ENCODE measurements at regions not wholly inside any gene's neighbourhood (a gene's known extent, or its start where the extent isn't known, plus 50 kb on each side); places are given as distances from the start of the nearest gene placed in this dataset.

DNA sequence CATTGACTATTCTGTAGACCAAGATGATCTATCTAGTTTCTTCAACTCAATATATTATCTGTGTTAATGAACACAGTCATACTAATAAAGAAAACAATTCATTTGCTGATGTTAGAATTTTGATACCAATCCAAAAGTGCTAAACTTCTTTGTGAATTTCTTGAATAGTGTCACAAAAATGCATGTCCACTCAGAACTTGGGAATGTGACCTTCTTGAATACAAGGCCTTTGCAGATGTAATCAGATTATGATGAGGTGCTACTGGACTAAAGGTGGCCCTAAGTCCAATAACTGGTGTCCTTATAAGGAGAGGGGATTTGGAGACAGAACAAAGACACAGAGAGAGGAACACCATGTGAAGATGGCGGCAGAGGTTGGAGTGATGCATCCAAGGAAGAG is 305.8 kb upstream of the ZP4 start:
- CTCF ChIA-PET, result no interaction called here
- H3K4me3 ChIP-seq, result no peak overlapping the region
- ATAC-seq, result no peak
- TF ChIP-seq NFE2L2 (conservative IDR thresholded peaks at IDR 0.05; ENCODE audit: low read length), result no peak
- TF ChIP-seq, protein P1, sequence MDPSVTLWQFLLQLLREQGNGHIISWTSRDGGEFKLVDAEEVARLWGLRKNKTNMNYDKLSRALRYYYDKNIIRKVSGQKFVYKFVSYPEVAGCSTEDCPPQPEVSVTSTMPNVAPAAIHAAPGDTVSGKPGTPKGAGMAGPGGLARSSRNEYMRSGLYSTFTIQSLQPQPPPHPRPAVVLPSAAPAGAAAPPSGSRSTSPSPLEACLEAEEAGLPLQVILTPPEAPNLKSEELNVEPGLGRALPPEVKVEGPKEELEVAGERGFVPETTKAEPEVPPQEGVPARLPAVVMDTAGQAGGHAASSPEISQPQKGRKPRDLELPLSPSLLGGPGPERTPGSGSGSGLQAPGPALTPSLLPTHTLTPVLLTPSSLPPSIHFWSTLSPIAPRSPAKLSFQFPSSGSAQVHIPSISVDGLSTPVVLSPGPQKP (IDR thresholded peaks at IDR 0.05; ENCODE audit: low read depth, low read length), result no peak
- TF ChIP-seq, protein P2, sequence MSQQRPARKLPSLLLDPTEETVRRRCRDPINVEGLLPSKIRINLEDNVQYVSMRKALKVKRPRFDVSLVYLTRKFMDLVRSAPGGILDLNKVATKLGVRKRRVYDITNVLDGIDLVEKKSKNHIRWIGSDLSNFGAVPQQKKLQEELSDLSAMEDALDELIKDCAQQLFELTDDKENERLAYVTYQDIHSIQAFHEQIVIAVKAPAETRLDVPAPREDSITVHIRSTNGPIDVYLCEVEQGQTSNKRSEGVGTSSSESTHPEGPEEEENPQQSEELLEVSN (IDR thresholded peaks at IDR 0.05; ENCODE audit: borderline replicate concordance, low read depth), result no peak
- no peak for TF ChIP-seq NPAS2 (CRISPR knock-in tag; IDR thresholded peaks at IDR 0.05; ENCODE audit: borderline replicate concordance)
- no peak for TF ChIP-seq TFCP2L1 (CRISPR knock-in tag; IDR thresholded peaks at IDR 0.05)
- no peak for TF ChIP-seq NR3C1 (IDR thresholded peaks at IDR 0.05)
- TF ChIP-seq ZC3H11A (IDR thresholded peaks at IDR 0.05), result no peak
- TF ChIP-seq PHF8 (IDR thresholded peaks at IDR 0.05; ENCODE audit: borderline replicate concordance, low read depth), result no peak
- no peak for TF ChIP-seq CHD2 (IDR thresholded peaks at IDR 0.05; ENCODE audit: low read length, partially characterized antibody)
- no peak for TF ChIP-seq POLR2A (IDR thresholded peaks at IDR 0.05; ENCODE audit: low read length)
- TF ChIP-seq KDM1A (IDR thresholded peaks at IDR 0.05; ENCODE audit: low read depth), result no peak
- no peak for TF ChIP-seq RCOR1 (IDR thresholded peaks at IDR 0.05; ENCODE audit: low read depth, low read length)
- TF ChIP-seq, protein P3, sequence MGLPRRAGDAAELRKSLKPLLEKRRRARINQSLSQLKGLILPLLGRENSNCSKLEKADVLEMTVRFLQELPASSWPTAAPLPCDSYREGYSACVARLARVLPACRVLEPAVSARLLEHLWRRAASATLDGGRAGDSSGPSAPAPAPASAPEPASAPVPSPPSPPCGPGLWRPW (IDR thresholded peaks at IDR 0.05), result no peak
- TF ChIP-seq JUNB (IDR thresholded peaks at IDR 0.05), result no peak
- TF ChIP-seq KDM5A (IDR thresholded peaks at IDR 0.05), result no peak
- TF ChIP-seq CEBPB (IDR thresholded peaks at IDR 0.05), result no peak
- TF ChIP-seq FOSB (CRISPR knock-in tag; IDR thresholded peaks at IDR 0.05), result no peak
- TF ChIP-seq MAFK (IDR thresholded peaks at IDR 0.05; ENCODE audit: partially characterized antibody), result no peak
- no peak for TF ChIP-seq FOXS1 (CRISPR knock-in tag; IDR thresholded peaks at IDR 0.05)
- H3K4me2 ChIP-seq, result no peak overlapping the region
- H3K27ac ChIP-seq, result no peak overlapping the region
- DNase-seq (ENCODE audit: low read depth in 1 of 2, low spot score in 1 of 2), result no peak
- no peak for FAIRE-seq
- no peaks in the 10 kb centered on the region for H3K4me1 ChIP-seq
- 14% methylated on average over 1 of the region's 1 CpG for WGBS (ENCODE audit: missing lambda C conversion rate)
- POLR2A ChIA-PET, result no interaction called here
- no peaks in the 10 kb centered on the region for H3K9me3 ChIP-seq

DNA sequence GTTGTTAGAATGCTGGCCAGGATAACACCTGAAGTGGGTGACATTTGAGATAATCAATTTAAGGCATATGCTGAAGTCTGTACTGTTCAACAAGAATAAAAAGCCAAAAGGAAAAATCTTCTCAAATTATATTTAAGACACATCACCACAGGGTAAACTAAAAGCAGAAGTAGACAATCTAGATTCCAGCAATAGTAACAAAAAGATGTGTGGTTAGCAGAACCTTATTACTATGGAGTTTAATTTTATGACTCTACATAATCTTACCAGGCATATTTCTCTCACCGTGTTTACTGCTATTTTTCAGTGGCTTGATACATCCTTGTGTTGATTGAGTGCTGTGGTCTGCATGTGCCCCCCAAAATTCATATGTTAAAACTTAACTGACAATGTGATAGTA is 300.4 kb upstream of the ZP4 start:
- no peaks in the 10 kb centered on the region for H3K9me3 ChIP-seq
- DNase-seq (ENCODE audit: low read depth in 1 of 2, low spot score in 1 of 2) (no peak), FAIRE-seq (no peak), ATAC-seq (no peak)
- ChIA-PET CTCF (no interaction called here), POLR2A (no interaction called here)
- H3K4me2 ChIP-seq, result no peak overlapping the region
- 0% methylated on average over 1 of the region's 1 CpG for WGBS (ENCODE audit: missing lambda C conversion rate)
- no peak overlapping the region for H3K4me3 ChIP-seq
- no peak overlapping the region for H3K27ac ChIP-seq
- TF ChIP-seq BHLHE40 (IDR thresholded peaks at IDR 0.05; ENCODE audit: low read depth, low read length) (no peak), HEYL (CRISPR knock-in tag; IDR thresholded peaks at IDR 0.05) (no peak), RAD21 (conservative IDR thresholded peaks at IDR 0.05 in 1 of 2, IDR thresholded peaks at IDR 0.05 in 1 of 2) (no peak), CHD4 (IDR thresholded peaks at IDR 0.05; ENCODE audit: borderline replicate concordance) (no peak), GATA3 (IDR thresholded peaks at IDR 0.05; ENCODE audit: borderline replicate concordance) (no peak), ESRRA (IDR thresholded peaks at IDR 0.05; ENCODE audit: borderline replicate concordance, low read length) (no peak), EP300 (IDR thresholded peaks at IDR 0.05) (no peak), TP53 (CRISPR knock-in tag; IDR thresholded peaks at IDR 0.05) (no peak), FOXS1 (CRISPR knock-in tag; IDR thresholded peaks at IDR 0.05) (no peak)
- H3K4me1 ChIP-seq, result no peaks in the 10 kb centered on the region

DNA sequence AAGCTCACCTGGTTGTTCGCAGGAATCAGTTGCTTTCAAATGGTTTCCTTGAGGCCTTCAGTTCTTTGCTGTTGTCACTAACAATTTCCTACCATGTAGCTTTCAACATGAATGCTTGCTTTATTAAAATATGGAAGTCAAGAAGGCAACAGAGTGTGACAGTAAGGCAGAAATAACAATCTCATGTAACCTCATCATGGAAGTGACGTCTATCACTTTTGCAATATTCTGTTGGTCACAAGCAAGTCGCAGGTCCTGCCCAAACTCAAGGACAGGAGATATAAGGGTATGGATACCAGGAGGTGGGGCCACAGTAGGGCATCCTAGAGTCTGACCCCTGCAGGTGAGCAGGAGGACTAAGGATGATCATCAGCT is 296.8 kb upstream of the ZP4 start:
- ChIA-PET POLR2A (no interaction called here), CTCF (interaction anchor here (0.6 kb wide), 1 partner anchor 232 kb away, joined by 3 read pairs; no protein-coding TSS in a partner anchor)
- no peak for ATAC-seq
- Histone ChIP-seq H3K4me2 (no peak overlapping the region), H3K9me3 (no peaks in the 10 kb centered on the region), H3K4me1 (no peaks in the 10 kb centered on the region), H3K27ac (no peak overlapping the region), H3K4me3 (no peak overlapping the region)
- WGBS (ENCODE audit: missing lambda C conversion rate), result 26% methylated on average over 3 of the region's 3 CpGs
- DNase-seq (ENCODE audit: low read depth in 1 of 2, low spot score in 1 of 2), result no peak
- no peak for FAIRE-seq
- TF ChIP-seq POLR2AphosphoS2 (conservative IDR thresholded peaks at IDR 0.05; ENCODE audit: low read length) (no peak), KDM1A (IDR thresholded peaks at IDR 0.05; ENCODE audit: low read depth) (no peak), JUN (IDR thresholded peaks at IDR 0.05) (no peak), FOSL2 (IDR thresholded peaks at IDR 0.05) (no peak), FOSL2 (CRISPR knock-in tag; IDR thresholded peaks at IDR 0.05) (no peak), MYC (IDR thresholded peaks at IDR 0.05; ENCODE audit: borderline replicate concordance, low read length) (no peak), MAZ (IDR thresholded peaks at IDR 0.05; ENCODE audit: borderline replicate concordance, low read depth, low read length) (no peak), MAFK (IDR thresholded peaks at IDR 0.05; ENCODE audit: partially characterized antibody) (no peak), NFE2L2 (conservative IDR thresholded peaks at IDR 0.05; ENCODE audit: low read length) (no peak), SREBF2 (IDR thresholded peaks at IDR 0.05) (no peak), RNF2 (IDR thresholded peaks at IDR 0.05; ENCODE audit: borderline replicate concordance, low read depth) (no peak)
- TF ChIP-seq, protein P4, sequence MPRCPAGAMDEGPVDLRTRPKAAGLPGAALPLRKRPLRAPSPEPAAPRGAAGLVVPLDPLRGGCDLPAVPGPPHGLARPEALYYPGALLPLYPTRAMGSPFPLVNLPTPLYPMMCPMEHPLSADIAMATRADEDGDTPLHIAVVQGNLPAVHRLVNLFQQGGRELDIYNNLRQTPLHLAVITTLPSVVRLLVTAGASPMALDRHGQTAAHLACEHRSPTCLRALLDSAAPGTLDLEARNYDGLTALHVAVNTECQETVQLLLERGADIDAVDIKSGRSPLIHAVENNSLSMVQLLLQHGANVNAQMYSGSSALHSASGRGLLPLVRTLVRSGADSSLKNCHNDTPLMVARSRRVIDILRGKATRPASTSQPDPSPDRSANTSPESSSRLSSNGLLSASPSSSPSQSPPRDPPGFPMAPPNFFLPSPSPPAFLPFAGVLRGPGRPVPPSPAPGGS (IDR thresholded peaks at IDR 0.05), result no peak
- TF ChIP-seq, protein P2 (IDR thresholded peaks at IDR 0.05; ENCODE audit: borderline replicate concordance, low read depth), result no peak
